ENCODE measurements at regions not wholly inside any gene's neighbourhood (a gene's known extent, or its start where the extent isn't known, plus 50 kb on each side); places are given as distances from the start of the nearest gene placed in this dataset.

- no peak overlapping the region for H3K4me3 ChIP-seq (ENCODE audit: low read length)
- no peaks in the 10 kb centered on the region for H3K9me3 ChIP-seq (ENCODE audit: low read length)
- H3K36me3 ChIP-seq (ENCODE audit: insufficient read depth, low read length): no peaks in the 10 kb centered on the region
- no peaks in the 10 kb centered on the region for H3K27me3 ChIP-seq (ENCODE audit: insufficient read depth, low read length)
- H3K4me1 ChIP-seq (ENCODE audit: insufficient read depth, low read length): peaks cover 4% of the 10 kb centered on the region
- H2AFZ ChIP-seq (ENCODE audit: low read depth, low read length): peak overlapping the region; percentile 30
Measured at GRCh38 chr7:36802459-36803135, 78.3 kb upstream of the AOAH start.

- no peak overlapping the region for H3K4me3 ChIP-seq (ENCODE audit: low read length)
- no peaks in the 10 kb centered on the region for H3K36me3 ChIP-seq (ENCODE audit: insufficient read depth, low read length)
- H3K27me3 ChIP-seq (ENCODE audit: insufficient read depth, low read length): no peaks in the 10 kb centered on the region
- no peaks in the 10 kb centered on the region for H3K4me1 ChIP-seq (ENCODE audit: insufficient read depth, low read length)
- H3K9me3 ChIP-seq (ENCODE audit: low read length): no peaks in the 10 kb centered on the region
- no peak overlapping the region for H2AFZ ChIP-seq (ENCODE audit: low read depth, low read length)
Measured at GRCh38 chr7:36796850-36797536, 72.7 kb upstream of the AOAH start.

DNA sequence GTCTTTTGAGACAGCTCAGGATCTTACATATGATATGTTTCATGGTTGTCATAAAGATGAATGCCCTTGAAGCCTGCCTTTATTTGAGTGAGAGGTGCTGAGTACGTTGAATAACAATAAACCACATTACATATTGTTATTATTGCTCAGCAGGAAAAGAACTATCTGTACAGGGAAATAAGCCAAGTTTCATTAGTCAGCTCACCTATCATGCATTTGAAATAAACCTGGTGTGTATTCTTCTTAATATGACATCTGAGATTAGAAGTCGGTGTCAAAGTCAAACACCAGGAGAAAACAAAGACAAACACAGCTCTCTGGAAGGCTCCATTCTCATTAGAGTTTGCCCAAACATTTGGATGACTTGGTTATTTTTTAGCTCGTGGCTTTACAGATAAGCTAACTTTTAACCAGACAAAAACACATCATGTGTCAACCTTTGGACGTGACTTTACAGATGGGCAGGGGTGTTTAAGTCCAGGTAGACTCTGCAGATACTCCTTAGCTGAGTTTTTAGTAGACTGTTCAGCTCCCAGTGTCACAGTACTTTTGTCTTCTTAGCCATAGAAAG lies 71.2 kb upstream of the AOAH start:
- H2AFZ ChIP-seq (ENCODE audit: low read depth, low read length): no peak overlapping the region
- no peaks in the 10 kb centered on the region for H3K36me3 ChIP-seq (ENCODE audit: insufficient read depth, low read length)
- H3K4me3 ChIP-seq (ENCODE audit: low read length): no peak overlapping the region
- no peaks in the 10 kb centered on the region for H3K4me1 ChIP-seq (ENCODE audit: insufficient read depth, low read length)
- no peaks in the 10 kb centered on the region for H3K9me3 ChIP-seq (ENCODE audit: low read length)
- H3K27me3 ChIP-seq (ENCODE audit: insufficient read depth, low read length): no peaks in the 10 kb centered on the region

- no peaks in the 10 kb centered on the region for H3K9me3 ChIP-seq (ENCODE audit: low read length)
- H3K36me3 ChIP-seq (ENCODE audit: insufficient read depth, low read length): no peaks in the 10 kb centered on the region
- no peaks in the 10 kb centered on the region for H3K27me3 ChIP-seq (ENCODE audit: insufficient read depth, low read length)
- H3K4me3 ChIP-seq (ENCODE audit: low read length): no peak overlapping the region
- no peak overlapping the region for H2AFZ ChIP-seq (ENCODE audit: low read depth, low read length)
- no peaks in the 10 kb centered on the region for H3K4me1 ChIP-seq (ENCODE audit: insufficient read depth, low read length)
Measured at GRCh38 chr7:36794689-36795088, 70.4 kb upstream of the AOAH start.

GRCh38 chr7:36792421-36792820 lies 68.1 kb upstream of the AOAH start:
- H3K4me3 ChIP-seq (ENCODE audit: low read length): no peak overlapping the region
- no peaks in the 10 kb centered on the region for H3K27me3 ChIP-seq (ENCODE audit: insufficient read depth, low read length)
- H3K9me3 ChIP-seq (ENCODE audit: low read length): no peaks in the 10 kb centered on the region
- H2AFZ ChIP-seq (ENCODE audit: low read depth, low read length): no peak overlapping the region
- no peaks in the 10 kb centered on the region for H3K4me1 ChIP-seq (ENCODE audit: insufficient read depth, low read length)
- H3K36me3 ChIP-seq (ENCODE audit: insufficient read depth, low read length): no peaks in the 10 kb centered on the region

DNA sequence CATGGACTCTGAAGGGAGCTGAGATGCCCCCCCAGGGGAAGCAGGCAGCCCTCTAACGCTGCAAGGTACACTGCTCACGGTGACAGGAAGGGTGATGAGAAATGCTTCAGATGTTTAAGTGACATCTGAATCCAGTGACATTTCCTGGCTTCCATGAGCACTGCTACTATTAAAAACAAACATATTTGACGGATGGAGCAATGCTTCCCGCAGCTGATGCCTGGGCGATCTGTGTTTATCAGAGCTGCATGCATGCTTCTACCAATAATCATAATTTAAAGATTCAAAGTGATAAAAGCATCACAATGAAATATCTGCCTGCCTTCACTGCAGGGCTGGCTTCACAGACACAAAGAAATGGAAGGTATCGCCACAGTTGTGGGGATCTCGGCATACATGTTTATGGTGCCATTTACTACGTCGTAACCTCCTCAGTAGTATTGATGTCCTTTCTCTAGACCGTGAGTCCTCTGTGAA lies 66.1 kb upstream of the AOAH start:
- no peaks in the 10 kb centered on the region for H3K9me3 ChIP-seq (ENCODE audit: low read length)
- no peak overlapping the region for H3K4me3 ChIP-seq (ENCODE audit: low read length)
- H3K36me3 ChIP-seq (ENCODE audit: insufficient read depth, low read length): no peaks in the 10 kb centered on the region
- H3K4me1 ChIP-seq (ENCODE audit: insufficient read depth, low read length): peaks cover 1% of the 10 kb centered on the region
- no peaks in the 10 kb centered on the region for H3K27me3 ChIP-seq (ENCODE audit: insufficient read depth, low read length)
- H2AFZ ChIP-seq (ENCODE audit: low read depth, low read length): no peak overlapping the region

DNA sequence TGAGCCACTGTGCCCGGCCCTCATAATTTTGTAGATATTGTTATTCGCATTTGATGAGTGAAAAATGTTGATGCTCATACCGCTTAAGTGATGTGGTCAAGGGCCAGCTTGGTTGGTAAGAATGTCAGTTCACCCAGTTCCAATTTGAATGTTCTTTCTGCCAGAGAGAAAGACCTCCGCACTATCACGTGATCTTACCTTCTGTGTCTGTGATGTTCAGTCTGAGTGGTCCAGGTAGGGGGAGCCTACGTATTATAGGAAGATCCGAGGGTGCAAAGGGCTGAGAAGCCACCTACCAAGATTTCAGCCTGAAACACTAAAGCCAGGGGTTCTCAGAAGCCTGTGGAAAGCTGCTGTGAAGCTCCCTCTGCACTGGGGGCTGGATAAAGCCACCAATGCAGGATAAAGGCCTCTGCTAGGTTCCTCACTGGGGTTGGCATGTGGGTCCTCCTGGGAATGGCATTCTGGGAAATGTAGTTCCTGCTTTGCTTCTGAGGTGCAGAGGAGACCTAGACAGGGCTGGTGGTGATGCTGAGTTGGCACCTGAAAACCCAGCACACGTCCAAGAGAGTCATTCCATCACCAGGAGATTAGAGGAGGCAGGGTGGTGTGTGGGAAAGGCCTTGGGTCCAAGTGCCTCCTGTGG lies 64.7 kb upstream of the AOAH start:
- no peak overlapping the region for H2AFZ ChIP-seq (ENCODE audit: low read depth, low read length)
- H3K36me3 ChIP-seq (ENCODE audit: insufficient read depth, low read length): no peaks in the 10 kb centered on the region
- H3K4me1 ChIP-seq (ENCODE audit: insufficient read depth, low read length): peaks cover 4% of the 10 kb centered on the region
- H3K4me3 ChIP-seq (ENCODE audit: low read length): no peak overlapping the region
- H3K9me3 ChIP-seq (ENCODE audit: low read length): no peaks in the 10 kb centered on the region
- no peaks in the 10 kb centered on the region for H3K27me3 ChIP-seq (ENCODE audit: insufficient read depth, low read length)

GRCh38 chr7:36787933-36788378 lies 63.7 kb upstream of the AOAH start:
- no peak overlapping the region for H3K4me3 ChIP-seq (ENCODE audit: low read length)
- H3K27me3 ChIP-seq (ENCODE audit: insufficient read depth, low read length): no peaks in the 10 kb centered on the region
- H3K4me1 ChIP-seq (ENCODE audit: insufficient read depth, low read length): peaks cover 4% of the 10 kb centered on the region
- H3K36me3 ChIP-seq (ENCODE audit: insufficient read depth, low read length): no peaks in the 10 kb centered on the region
- H2AFZ ChIP-seq (ENCODE audit: low read depth, low read length): no peak overlapping the region
- no peaks in the 10 kb centered on the region for H3K9me3 ChIP-seq (ENCODE audit: low read length)

DNA sequence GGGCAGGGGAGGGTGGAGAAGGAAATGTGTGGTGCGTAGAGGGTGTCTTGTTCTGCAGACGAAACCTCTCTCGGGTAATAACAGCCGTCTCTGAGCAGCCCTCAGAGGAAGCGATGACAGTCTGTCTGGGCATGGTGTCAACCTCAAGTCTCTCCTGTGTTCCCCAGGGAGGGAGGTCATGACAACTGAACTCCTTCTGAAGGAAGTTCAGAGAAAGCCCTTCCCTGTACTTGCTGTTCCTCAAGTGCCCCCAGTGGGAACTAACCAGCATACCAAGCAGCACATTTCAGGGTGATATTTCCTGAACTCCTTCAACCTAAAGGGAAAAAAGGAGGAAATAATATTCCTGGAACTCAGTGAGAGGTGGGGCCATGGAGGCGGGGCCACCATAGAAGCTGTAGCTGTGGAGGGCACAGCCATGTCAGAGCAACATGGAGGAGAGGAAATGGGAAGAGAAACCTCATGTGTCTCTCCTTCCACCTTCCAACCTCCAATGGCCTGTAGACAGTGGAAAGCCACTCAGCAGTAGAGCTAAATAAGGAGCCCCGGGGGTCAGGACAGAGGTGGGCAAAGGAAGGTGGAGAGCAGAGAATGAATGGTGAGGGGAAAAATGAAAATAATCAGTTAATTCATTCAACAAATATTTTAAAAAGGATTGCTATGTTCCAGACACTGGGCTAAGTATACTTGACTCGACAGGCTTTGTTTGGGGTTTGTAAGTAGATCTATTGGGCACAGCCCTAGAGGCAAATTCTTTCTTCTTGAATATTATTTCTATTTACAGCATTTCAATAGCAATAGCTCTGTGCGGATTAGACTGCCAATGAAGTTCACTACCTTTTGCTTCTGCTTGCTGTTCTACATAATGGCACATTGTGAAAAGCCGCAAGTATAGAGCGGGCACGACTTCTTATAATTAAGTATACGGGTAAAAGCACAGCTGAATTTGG lies 61.0 kb upstream of the AOAH start:
- Histone ChIP-seq H3K9me3 (ENCODE audit: low read length) (no peaks in the 10 kb centered on the region), H2AFZ (ENCODE audit: low read depth, low read length) (peak overlapping the region; percentile 32), H3K4me3 (ENCODE audit: low read length) (no peak overlapping the region), H3K4me1 (ENCODE audit: insufficient read depth, low read length) (peaks cover 4% of the 10 kb centered on the region), H3K27me3 (ENCODE audit: insufficient read depth, low read length) (no peaks in the 10 kb centered on the region), H3K36me3 (ENCODE audit: insufficient read depth, low read length) (no peaks in the 10 kb centered on the region)

DNA sequence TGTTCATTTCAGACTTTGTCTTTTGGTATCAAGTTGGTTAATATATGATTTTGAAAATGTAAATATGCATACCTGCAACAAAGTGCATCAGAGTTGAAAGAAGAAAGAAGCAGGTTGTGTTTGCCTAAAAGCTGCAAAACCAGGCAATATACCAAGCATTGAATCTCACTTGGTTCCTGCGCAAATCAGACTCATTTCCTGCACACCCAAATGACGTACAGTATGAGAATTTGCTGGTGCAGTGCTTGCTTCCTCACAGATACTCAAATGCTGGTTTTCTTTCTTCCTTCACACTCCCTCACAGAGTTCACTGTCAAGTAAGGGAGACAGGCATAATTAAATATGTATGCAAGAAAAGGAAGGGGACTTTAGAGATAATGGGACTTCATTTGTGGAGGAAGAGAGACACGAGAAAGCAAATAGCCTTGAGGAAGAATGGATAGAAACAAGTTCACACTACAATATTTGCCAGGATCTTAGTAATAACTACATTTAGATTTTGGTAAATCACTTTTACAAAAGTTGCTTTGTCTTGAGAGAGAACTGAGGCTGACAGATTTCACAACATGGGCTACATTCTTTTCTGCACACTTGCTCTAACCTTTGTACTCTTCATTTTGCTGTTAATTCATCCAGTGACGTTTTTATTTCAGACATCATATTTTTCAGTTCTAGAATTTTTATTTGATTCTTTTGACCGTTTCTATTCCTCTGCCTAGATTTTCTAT lies 56.9 kb upstream of the AOAH start:
- H3K36me3 ChIP-seq (ENCODE audit: insufficient read depth, low read length): no peaks in the 10 kb centered on the region
- no peak overlapping the region for H3K4me3 ChIP-seq (ENCODE audit: low read length)
- no peaks in the 10 kb centered on the region for H3K27me3 ChIP-seq (ENCODE audit: insufficient read depth, low read length)

GRCh38 chr7:36777855-36778254 lies 53.6 kb upstream of the AOAH start:
- Histone ChIP-seq H2AFZ (ENCODE audit: low read depth, low read length) (no peak overlapping the region), H3K9me3 (ENCODE audit: low read length) (no peaks in the 10 kb centered on the region), H3K27me3 (ENCODE audit: insufficient read depth, low read length) (no peaks in the 10 kb centered on the region), H3K36me3 (ENCODE audit: insufficient read depth, low read length) (no peaks in the 10 kb centered on the region), H3K4me3 (ENCODE audit: low read length) (no peak overlapping the region), H3K4me1 (ENCODE audit: insufficient read depth, low read length) (no peaks in the 10 kb centered on the region)

More for the DNA sequence above, 56.9 kb upstream of the AOAH start:
- H3K9me3 ChIP-seq (ENCODE audit: low read length): no peaks in the 10 kb centered on the region
- H2AFZ ChIP-seq (ENCODE audit: low read depth, low read length): no peak overlapping the region
- peaks cover 4% of the 10 kb centered on the region for H3K4me1 ChIP-seq (ENCODE audit: insufficient read depth, low read length)

DNA sequence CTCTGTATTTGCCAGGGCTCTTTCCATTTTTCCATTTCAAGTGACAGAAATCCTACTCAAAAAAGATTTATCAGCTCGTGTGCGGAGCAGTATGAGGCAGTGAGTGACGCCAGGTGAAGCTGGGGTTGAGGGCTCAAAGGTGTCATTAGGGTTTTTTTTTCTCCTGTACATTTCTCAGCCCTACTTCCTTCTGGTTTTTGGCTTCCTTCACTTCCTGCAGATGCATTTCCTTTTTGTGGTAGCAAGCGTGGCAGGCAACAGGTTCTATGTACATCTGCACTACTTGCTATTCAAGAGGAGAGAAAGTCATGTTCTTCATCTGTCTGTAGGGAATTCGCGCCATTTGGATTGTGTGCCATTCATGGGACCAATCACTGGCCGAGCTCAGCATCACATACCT lies 52.8 kb upstream of the AOAH start:
- Histone ChIP-seq H3K4me1 (ENCODE audit: insufficient read depth, low read length) (no peaks in the 10 kb centered on the region), H2AFZ (ENCODE audit: low read depth, low read length) (no peak overlapping the region), H3K9me3 (ENCODE audit: low read length) (no peaks in the 10 kb centered on the region), H3K4me3 (ENCODE audit: low read length) (no peak overlapping the region), H3K36me3 (ENCODE audit: insufficient read depth, low read length) (no peaks in the 10 kb centered on the region), H3K27me3 (ENCODE audit: insufficient read depth, low read length) (no peaks in the 10 kb centered on the region)
